ENCODE measurements at regions not wholly inside any gene's neighbourhood (a gene's known extent, or its start where the extent isn't known, plus 50 kb on each side); places are given as distances from the start of the nearest gene placed in this dataset.

DNA sequence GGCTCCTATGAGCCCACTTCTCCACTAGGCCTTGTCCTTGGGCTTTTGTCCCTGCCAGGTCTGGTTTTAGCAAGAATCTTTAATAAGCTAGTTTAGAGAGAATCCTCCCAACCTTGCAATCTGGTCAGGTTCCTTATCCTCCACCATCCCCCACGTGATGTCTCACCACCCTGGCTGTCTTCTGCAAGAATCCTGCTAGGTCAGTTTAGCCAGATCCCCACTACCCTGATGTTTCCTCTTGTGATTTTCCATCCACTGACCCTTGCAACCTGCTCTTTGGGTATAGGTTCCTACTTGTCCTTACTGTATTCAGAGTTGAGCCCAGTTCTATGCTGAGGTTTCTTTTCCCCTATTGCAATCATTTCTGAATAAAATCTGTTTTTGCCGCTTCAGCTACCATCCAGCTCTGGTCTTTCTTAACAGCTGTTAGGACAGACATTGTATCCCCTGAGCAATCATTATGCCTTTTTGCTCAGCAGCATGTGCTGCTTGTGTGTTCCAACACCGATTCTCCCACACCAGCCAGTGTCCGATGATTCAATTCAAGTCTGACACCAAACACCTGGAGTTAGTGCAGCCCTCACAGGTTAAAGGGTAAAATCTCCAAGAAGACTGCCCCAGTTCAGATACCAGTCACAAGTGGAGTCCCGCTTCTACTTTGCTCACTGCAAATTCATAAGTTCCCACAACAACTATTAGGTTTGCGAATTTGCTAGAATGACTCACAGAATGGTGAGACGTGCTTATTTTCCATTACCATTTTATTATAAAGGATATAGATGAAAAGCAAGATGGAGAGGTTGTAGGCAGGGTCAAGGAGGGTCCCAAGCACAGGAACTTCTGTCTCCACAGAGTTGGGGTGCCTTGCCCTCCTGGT, 62.2 kb upstream of the ADCY1 start:
- TF ChIP-seq, protein P1, sequence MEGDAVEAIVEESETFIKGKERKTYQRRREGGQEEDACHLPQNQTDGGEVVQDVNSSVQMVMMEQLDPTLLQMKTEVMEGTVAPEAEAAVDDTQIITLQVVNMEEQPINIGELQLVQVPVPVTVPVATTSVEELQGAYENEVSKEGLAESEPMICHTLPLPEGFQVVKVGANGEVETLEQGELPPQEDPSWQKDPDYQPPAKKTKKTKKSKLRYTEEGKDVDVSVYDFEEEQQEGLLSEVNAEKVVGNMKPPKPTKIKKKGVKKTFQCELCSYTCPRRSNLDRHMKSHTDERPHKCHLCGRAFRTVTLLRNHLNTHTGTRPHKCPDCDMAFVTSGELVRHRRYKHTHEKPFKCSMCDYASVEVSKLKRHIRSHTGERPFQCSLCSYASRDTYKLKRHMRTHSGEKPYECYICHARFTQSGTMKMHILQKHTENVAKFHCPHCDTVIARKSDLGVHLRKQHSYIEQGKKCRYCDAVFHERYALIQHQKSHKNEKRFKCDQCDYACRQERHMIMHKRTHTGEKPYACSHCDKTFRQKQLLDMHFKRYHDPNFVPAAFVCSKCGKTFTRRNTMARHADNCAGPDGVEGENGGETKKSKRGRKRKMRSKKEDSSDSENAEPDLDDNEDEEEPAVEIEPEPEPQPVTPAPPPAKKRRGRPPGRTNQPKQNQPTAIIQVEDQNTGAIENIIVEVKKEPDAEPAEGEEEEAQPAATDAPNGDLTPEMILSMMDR (IDR thresholded peaks at IDR 0.05; ENCODE audit: insufficient read depth, low read length): no peak
- TF ChIP-seq POLR2AphosphoS5 (IDR thresholded peaks at IDR 0.05; ENCODE audit: low read depth) (no peak), GABPA (IDR thresholded peaks at IDR 0.05; ENCODE audit: low read depth) (no peak)
- TF ChIP-seq, protein P2, sequence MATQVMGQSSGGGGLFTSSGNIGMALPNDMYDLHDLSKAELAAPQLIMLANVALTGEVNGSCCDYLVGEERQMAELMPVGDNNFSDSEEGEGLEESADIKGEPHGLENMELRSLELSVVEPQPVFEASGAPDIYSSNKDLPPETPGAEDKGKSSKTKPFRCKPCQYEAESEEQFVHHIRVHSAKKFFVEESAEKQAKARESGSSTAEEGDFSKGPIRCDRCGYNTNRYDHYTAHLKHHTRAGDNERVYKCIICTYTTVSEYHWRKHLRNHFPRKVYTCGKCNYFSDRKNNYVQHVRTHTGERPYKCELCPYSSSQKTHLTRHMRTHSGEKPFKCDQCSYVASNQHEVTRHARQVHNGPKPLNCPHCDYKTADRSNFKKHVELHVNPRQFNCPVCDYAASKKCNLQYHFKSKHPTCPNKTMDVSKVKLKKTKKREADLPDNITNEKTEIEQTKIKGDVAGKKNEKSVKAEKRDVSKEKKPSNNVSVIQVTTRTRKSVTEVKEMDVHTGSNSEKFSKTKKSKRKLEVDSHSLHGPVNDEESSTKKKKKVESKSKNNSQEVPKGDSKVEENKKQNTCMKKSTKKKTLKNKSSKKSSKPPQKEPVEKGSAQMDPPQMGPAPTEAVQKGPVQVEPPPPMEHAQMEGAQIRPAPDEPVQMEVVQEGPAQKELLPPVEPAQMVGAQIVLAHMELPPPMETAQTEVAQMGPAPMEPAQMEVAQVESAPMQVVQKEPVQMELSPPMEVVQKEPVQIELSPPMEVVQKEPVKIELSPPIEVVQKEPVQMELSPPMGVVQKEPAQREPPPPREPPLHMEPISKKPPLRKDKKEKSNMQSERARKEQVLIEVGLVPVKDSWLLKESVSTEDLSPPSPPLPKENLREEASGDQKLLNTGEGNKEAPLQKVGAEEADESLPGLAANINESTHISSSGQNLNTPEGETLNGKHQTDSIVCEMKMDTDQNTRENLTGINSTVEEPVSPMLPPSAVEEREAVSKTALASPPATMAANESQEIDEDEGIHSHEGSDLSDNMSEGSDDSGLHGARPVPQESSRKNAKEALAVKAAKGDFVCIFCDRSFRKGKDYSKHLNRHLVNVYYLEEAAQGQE (IDR thresholded peaks at IDR 0.05; ENCODE audit: insufficient replicate concordance, low read depth): no peak
